IMR-90 (cell line): ENCODE measurements at regions not wholly inside any gene's neighbourhood (a gene's known extent, or its start where the extent isn't known, plus 50 kb on each side); places are given as distances from the start of the nearest gene placed in this dataset.

ENCODE experiments used
- CEBPB ChIP-seq: IDR thresholded peaks from 2 replicates; pipeline ENCODE4 v1.6.1; 2012; ENCODE audit warnings: low read depth, low read length, improper control_type of control experiment
- CTCF ChIP-seq: conservative IDR thresholded peaks from 2 replicates; pipeline ENCODE4 v1.5.1; 2012; ENCODE audit warnings: mild to moderate bottlenecking, low read depth, low read length, improper control_type of control experiment
- FOS ChIP-seq: fragments of 150-350 bp; IDR thresholded peaks from 2 replicates; pipeline ENCODE4 v1.6.1; 2016; ENCODE audit warnings: low read depth, low read length
- MAZ ChIP-seq: IDR thresholded peaks from 2 replicates; pipeline ENCODE4 v1.6.1; 2012; ENCODE audit warnings: low read depth, mild to moderate bottlenecking, low read length, improper control_type of control experiment, moderate library complexity, borderline replicate concordance
- NFE2L2 ChIP-seq: fragments of 150-350 bp; IDR thresholded peaks from 2 replicates; pipeline ENCODE4 v1.6.1; 2016; ENCODE audit warnings: low read depth, mild to moderate bottlenecking, low read length
- POLR2A ChIP-seq: IDR thresholded peaks from 2 replicates; pipeline ENCODE4 v1.6.1; 2012; ENCODE audit warnings: mild to moderate bottlenecking, low read depth, low read length
- RAD21 ChIP-seq: IDR thresholded peaks from 2 replicates; pipeline ENCODE4 v1.6.1; 2012; ENCODE audit warnings: low read length, improper control_type of control experiment
- RCOR1 ChIP-seq: IDR thresholded peaks from 2 replicates; pipeline ENCODE4 v1.6.1; 2012; ENCODE audit warnings: mild to moderate bottlenecking, low read length, improper control_type of control experiment; ENCODE audit not compliant: insufficient replicate concordance
- USF2 ChIP-seq: fragments of 150-350 bp; IDR thresholded peaks from 2 replicates; pipeline ENCODE4 v1.6.1; 2017; ENCODE audit warnings: mild to moderate bottlenecking, antibody characterized with exemption, low read length, low read depth

GRCh38 chr7:26097837-26098668 is 53.9 kb upstream of the NFE2L3 start:
- TF ChIP-seq POLR2A (no peak), USF2 (no peak), CTCF (no peak), RAD21 (no peak), MAZ (no peak), CEBPB (no peak), NFE2L2 (no peak), FOS (no peak), RCOR1 (no peak)
